ENCODE measurements at regions not wholly inside any gene's neighbourhood (a gene's known extent, or its start where the extent isn't known, plus 50 kb on each side); places are given as distances from the start of the nearest gene placed in this dataset.

GRCh38 chr10:78869508-78870454 is 199.0 kb upstream of the ZMIZ1 start:
- DNase-seq = no peak

DNA sequence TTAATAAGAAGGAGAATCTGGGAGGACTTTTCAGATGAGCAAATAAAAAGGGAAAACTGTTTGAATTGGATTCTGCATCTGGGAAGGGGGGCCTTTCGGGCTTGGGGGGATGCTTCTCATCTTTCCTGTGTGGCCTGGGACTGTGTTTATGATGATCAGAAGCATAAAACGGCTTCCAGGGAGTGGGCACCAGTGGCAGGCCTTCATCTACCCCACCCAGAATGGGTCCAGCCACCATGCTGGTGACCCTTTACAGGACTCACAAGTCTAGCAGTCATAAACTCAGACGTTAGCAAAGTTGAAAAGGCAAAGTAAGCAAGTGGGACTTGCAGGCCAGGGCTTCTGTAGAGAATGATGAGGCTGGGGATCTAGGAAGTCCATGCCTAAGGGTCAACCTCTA is 198.3 kb upstream of the ZMIZ1 start:
- no peak for DNase-seq

DNA sequence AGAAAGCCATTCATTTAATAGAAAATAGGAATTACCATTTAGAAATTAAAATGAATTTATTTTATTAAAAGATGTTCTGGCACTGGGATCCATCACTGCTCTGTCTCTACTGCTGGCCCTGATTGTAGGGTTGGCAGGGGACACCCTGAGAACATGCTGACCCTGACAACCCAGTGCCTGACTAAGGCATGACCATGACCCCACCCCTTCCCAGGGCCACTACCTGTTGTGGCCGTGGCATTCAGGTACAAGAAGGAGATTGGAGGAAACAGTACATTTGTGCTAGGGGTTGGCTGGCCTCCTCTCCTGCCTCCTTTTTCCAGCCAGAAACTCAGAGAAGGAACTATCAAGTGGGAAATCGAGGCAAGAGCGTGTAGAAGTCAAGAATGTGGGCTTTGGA is 197.0 kb upstream of the ZMIZ1 start:
- no peak for DNase-seq

DNA sequence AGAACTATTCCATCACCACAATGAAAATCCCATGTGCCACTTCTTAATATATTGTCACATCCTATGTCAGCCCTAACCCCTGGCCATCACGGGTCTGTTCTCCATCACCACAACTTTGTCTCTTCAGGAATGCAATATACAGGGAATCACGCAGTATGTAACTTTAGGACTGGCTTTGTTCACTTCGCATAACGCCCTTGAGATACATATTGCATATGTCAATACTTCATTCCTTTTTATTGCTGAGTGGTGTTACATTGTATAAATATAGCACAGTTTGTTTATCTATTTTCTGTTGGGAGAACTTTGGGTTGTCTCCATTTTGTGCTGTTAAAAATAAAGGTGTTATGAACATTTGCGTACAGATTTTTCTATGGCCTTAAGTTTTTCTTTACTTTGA is 195.4 kb upstream of the ZMIZ1 start:
- no peak for DNase-seq

GRCh38 chr10:78875331-78875877 is 193.4 kb upstream of the ZMIZ1 start:
- no peak for DNase-seq

DNA sequence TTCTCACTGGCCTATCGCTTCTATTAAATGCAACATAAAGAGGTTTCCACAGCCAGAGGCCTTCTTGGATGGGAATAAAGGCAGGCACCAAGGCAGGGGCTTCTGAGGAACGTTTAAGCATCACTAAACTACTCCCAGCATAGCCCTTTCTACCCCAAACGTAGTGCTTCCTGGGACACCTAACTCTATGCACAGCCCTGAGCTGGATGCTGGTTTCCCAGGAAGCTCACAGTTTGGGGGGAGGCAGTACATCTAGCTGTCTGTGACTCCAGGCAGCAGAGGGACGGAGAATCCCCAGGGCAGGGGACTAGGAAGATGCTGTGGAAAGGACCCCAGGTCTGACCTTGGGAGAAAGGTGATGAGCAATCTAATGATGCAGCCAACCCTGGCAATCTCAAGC is 192.8 kb upstream of the ZMIZ1 start:
- DNase-seq = no peak

GRCh38 chr10:78876449-78876848 is 192.3 kb upstream of the ZMIZ1 start:
- DNase-seq = no peak

- DNase-seq = no peak
Measured at GRCh38 chr10:78879621-78880020, 189.1 kb upstream of the ZMIZ1 start.

DNA sequence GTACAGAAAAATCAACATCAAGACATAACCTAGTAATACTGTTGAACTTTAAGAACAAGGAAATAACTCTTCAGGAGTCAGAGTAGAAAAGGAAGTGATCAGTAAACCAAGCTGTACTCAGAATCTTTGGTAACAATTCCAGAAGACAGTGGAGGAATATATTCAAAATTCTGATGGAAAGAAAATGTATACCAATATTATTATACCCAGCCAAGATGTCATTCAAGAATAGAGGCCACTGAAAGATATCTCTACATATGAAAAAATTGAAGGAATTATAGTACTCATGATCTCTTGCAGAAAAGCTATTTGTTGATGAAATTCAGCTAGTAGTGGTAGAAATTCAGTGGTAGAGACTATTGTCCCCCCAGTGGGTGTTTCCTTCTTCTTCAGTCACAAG is 182.6 kb upstream of the ZMIZ1 start:
- no peak for DNase-seq

GRCh38 chr10:78889536-78890063 is 179.2 kb upstream of the ZMIZ1 start:
- no peak for DNase-seq

DNA sequence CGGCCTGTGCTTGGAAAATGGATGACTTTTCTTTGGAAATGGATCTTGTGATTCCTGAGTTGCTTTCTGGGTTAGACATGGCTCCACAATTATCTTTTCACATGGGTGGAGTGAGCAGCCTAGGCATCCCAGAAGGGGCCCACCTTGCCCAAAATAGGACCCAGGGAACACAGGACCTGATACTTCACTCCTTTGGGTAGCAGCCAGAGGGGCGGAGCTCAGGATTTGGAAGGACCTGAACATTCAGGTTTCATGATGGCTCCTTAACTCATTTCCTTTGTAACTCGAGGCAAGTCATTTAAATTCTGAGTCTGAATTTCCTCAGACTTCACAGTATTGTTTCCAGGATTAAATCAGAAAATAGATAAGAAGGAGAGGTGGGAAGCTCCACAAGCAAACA is 178.3 kb upstream of the ZMIZ1 start:
- DNase-seq = no peak

DNA sequence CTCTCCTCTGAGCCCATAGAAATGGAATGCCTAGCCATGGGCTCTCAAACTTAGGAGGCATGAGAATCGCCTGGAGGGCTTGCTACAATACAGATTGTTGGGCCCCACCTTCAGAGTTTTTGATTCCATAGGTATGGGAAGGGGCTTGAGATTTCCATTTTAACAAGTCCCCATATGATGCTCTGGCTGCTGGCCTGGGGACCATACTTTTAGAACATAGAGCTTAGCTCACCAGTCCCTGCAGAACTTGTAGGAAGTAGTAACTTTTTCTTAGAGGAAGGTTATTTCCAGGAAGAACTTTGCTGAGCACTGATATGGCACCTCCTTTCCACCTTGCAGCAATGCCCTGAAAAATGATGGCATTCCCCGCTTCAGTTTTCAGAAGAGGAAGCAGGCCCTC is 177.0 kb upstream of the ZMIZ1 start:
- DNase-seq = no peak

DNA sequence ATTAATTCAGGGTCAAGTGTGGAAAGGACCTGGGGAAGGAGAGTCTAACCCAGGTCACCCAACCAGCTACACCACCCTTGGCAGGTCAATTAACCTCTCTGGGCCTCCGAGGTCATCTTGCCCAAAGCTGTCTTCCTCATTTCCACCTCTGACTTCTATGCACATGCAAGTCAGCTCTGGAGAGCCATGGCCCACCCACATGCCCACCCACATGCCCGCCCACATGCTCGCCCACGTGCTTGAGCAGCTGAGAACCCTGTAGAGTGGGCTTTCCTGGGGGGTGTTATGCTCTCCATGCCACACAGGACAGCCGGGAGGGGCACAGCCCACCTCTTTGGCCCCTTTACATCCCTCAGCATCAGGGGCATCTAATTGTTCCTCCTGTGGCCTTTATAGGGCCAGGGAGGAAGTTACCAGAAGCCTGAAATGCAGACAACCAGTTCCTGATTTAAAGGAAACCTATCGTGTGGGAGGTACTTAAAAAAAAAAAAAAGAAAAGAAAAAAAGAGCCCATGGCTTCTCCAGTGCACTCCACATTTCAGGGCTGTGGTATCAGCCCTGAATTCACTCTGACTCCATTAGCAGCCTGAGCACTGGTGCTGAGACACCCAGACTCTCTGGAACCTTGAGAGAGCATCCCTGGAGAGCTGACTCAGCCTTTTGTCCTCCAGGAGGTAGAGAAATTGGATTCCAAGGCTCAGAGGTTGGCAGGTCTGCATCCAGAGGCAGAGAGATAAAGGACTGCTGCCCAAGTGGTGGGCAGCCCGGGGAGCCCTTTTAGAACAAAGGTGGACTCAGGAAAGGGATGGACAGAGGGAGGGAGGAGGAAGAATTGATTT is 176.2 kb upstream of the ZMIZ1 start:
- DNase-seq = no peak

DNA sequence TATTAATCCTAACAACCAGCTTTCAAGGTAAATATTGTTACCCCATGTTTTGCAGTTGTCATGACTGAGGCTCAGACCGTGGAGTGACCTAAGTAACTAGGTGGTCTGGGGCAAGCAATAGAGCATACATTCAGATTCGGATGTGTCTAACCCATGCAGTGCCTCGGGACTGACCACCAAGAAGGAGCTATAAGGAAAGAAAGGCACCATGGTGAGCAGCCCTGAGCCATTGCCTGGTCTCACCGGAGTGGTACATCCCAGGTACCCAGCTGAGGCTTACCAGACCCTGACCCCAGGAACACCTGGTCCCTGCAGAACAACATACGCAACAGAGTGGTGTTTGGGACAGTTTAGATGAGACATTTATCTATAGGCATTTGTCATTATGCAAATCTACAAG is 175.5 kb upstream of the ZMIZ1 start:
- no peak for DNase-seq

DNA sequence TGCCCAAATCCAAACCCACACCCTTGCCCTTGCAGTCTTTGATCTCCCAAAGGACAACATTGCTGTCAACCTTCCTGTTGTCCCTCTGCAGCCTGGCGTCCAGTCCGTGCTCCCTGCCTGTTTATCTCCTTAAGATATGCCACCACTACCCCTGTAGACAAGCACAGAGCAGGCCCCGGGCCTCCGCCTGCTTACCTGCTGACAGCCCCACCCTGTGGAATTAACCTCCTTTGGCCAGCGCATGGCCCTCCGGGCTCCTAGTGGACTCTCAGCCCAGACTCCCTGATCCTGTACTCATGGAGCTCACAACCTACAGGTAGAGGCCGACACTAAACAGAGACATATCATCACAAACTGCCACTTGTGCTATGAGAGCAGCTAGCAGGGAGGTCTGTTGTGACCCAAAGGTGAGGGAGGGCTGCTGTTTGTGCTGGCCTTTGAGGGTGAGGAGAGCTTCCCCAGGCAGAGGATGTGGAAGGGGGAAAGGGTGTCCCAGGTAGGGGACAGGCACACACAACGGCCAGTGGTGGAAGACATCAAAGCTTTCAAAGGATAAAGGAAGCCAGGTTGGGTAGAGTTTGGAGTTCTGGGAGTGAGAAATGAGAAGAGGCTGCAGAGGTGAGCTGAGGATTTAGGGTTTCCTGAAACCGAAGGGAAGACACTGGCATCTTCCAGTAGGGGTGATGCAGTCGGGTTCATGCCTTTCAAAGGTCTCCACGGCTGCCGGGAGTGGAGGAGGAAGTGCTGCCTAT is 174.5 kb upstream of the ZMIZ1 start:
- no peak for DNase-seq

DNA sequence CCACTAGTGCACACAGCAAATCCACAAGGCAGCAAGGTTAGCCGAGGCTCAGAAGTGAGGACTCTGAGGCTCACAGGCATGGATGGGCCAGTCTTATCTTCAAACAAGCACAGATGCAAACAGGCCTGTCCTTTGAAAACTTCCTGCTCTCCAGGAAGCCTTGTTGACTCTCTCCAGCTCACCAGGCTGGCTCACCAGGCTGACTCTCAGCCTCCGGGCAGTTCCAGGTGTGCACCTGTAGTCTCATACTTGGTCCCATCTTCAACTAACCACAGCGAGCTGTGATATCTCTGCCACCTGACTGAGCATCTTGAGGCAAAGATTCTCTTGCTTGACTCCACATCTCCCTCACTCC is 173.9 kb upstream of the ZMIZ1 start:
- no peak for DNase-seq

DNA sequence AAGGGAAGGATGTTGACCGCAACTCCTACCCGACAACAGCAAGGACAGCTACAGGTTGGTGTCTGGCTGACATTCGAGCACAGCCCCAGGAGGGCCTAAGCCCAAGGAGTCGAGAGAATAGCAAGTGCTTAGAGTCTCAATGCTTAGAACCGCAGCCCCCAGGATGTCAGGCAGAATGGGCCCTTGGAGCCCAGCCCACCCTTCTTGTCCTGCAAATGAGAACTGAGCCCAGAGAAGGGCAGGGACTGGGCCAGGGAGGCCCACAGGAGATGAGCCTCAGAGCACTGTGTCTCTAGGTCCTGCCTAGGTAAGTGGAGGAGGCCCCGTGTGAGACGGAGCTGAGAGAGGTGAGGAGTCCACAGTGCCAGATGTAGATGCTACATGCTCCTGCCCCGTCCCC is 173.3 kb upstream of the ZMIZ1 start:
- no peak for DNase-seq

DNA sequence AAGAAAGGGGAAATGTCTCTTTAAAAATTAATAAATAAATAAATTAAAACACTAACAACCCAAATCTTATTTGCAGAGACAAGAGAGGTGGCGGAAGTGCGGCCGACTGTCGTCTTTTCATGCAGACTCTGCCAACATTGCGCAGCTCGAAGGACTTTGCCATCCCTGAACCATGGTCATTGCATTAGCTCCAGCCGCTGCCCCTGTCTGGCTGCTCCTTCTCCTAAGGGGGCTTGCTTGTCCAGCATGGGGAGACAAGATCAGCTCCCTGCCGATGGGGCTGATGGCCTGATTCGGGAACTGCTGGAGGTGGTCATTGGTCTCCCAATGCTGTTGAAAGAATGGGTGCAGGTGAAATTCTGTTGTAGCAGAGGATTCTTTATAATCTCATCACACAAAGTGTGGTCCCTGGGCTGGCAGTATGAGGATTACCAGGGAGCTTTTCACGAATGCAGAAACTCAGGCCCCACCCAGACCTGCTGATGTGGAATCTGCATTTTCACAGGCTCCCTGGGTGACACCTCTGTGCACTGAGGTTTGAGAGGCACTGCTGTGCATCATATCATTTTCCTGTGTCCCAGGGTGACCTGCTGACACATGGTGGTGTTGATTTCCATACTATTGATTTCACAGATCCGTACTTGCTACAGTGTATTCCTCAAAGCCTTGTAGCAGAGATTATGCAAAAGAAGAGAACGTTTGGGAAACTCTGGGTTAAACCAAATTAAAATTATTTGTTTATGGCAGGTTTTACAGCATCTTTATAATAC is 172.4 kb upstream of the ZMIZ1 start:
- no peak for DNase-seq

GRCh38 chr10:78898341-78899097 is 170.2 kb upstream of the ZMIZ1 start:
- DNase-seq = no peak

- no peak for DNase-seq
Measured at GRCh38 chr10:78899098-78899754, 169.5 kb upstream of the ZMIZ1 start.

Measured in eye (tissue), 1 donor.